C4-2B (cell line): ENCODE measurements at regions not wholly inside any gene's neighbourhood (a gene's known extent, or its start where the extent isn't known, plus 50 kb on each side); places are given as distances from the start of the nearest gene placed in this dataset.

ENCODE experiments used
- CTCF ChIP-seq: fragments of 450-650 bp; conservative IDR thresholded peaks from 2 replicates; pipeline ENCODE4 v1.5.1; 2017; ENCODE audit warnings: mild to moderate bottlenecking
- ZFX ChIP-seq: fragments of 450-650 bp; IDR thresholded peaks from 2 replicates; pipeline ENCODE4 v1.6.1; 2017

DNA sequence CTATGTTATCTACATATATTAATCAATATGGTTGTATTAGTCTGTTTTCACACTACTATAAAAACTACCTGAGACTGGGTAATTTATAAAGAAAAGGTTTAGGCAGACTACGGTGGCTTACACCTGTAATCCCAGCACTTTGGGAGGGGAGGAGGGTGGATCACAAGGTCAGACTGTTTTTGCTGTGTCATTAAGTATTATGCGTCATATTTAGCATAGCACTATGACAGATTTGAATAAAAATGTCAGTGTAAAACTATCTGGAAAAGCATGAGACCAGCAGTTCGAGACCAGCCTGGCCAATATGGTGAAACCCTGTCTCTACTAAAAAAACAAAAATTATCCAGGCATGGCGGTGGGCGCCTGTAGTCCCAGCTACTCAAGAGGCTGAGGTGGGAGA, 209.7 kb upstream of the ARHGAP24 start:
- TF ChIP-seq CTCF (no peak), ZFX (no peak)
